HG03066 (cell line): ENCODE measurements at regions not wholly inside any gene's neighbourhood (a gene's known extent, or its start where the extent isn't known, plus 50 kb on each side); places are given as distances from the start of the nearest gene placed in this dataset.
"Not testable (repeated sequence)": the region's sequence is repeated elsewhere in the genome, so short reads cannot be mapped to it uniquely, and the experiment has no call there.

Experiments used
- ATAC-seq: cut with Tn5 transposase; IDR thresholded peaks from one replicate; pipeline ENCODE4 v1.9.1; 2021; ENCODE audit warnings: low read depth; ENCODE audit not compliant: unreplicated experiment

- ATAC-seq, result no peak
Measured at GRCh38 chr3:106423321-106424225, 554.8 kb upstream of the CBLB start.

GRCh38 chr3:106425026-106425425 is 556.2 kb upstream of the CBLB start:
- ATAC-seq, result no peak

GRCh38 chr3:106425916-106426315 is 557.1 kb upstream of the CBLB start:
- no peak for ATAC-seq

- no peak for ATAC-seq
Measured at GRCh38 chr3:106428565-106428994, 559.8 kb upstream of the CBLB start.

- no peak for ATAC-seq
Measured at GRCh38 chr3:106431721-106432120, 562.9 kb upstream of the CBLB start.

GRCh38 chr3:106435899-106436453 is 567.2 kb upstream of the CBLB start:
- ATAC-seq, result no peak

- no peak for ATAC-seq
Measured at GRCh38 chr3:106438887-106439286, 570.1 kb upstream of the CBLB start.

GRCh38 chr3:106440672-106441071 is 571.9 kb upstream of the CBLB start:
- no peak for ATAC-seq

- no peak for ATAC-seq
Measured at GRCh38 chr3:106446271-106446670, 577.5 kb upstream of the CBLB start.

GRCh38 chr3:106447723-106448301 is 579.0 kb upstream of the CBLB start:
- ATAC-seq, result no peak

- ATAC-seq, result not testable (repeated sequence)
Measured at GRCh38 chr3:106448372-106448966, 579.7 kb upstream of the CBLB start.

GRCh38 chr3:106452096-106452495 is 583.3 kb upstream of the CBLB start:
- ATAC-seq, result no peak

GRCh38 chr3:106454497-106454896 is 585.7 kb upstream of the CBLB start:
- ATAC-seq, result no peak

- peak; percentile 98 for ATAC-seq
Measured at GRCh38 chr3:106457281-106458180, 588.7 kb upstream of the CBLB start.

GRCh38 chr3:106458952-106459351 is 590.1 kb upstream of the CBLB start:
- no peak for ATAC-seq

- no peak for ATAC-seq
Measured at GRCh38 chr3:106466881-106467280, 598.1 kb upstream of the CBLB start.

- ATAC-seq, result no peak
Measured at GRCh38 chr3:106473576-106474475, 605.0 kb upstream of the CBLB start.

- no peak for ATAC-seq
Measured at GRCh38 chr3:106482451-106482850, 613.6 kb upstream of the CBLB start.

- ATAC-seq, result no peak
Measured at GRCh38 chr3:106485217-106485616, 616.4 kb upstream of the CBLB start.
